Gastrocnemius medialis (tissue), 4 donors: ENCODE measurements at regions not wholly inside any gene's neighbourhood (a gene's known extent, or its start where the extent isn't known, plus 50 kb on each side); places are given as distances from the start of the nearest gene placed in this dataset.

Experiments
- ATAC-seq, 2 donors: fragments of 150-250 bp; one replicate each; pipeline ENCODE4 v1.9.1; 2016
- DNase-seq, 2 donors: peaks; one replicate each; pipeline ENCODE4 v3.0.0-alpha.2; 2019
- H3K27ac ChIP-seq, 4 donors: fragments of 200-600 bp; sonication (generic); 1 replicate in 1 of 4; 2 replicates in 3 of 4; pipeline ENCODE4 v1.5.1; 2016 to 2018; ENCODE audit warnings: mild to moderate bottlenecking in 2 of 4, moderate library complexity in 1 of 4
- H3K27me3 ChIP-seq, 3 donors: fragments of 200-600 bp; sonication (generic) in 2 of 3; 1 replicate in 1 of 3; 2 replicates in 2 of 3; pipeline versions ENCODE4 v1.5.1 to v1.6.0; 2016 to 2019; ENCODE audit warnings: mild to moderate bottlenecking in 1 of 3, moderate library complexity in 1 of 3
- H3K36me3 ChIP-seq, 2 donors: fragments of 200-600 bp; sonication (generic) in 1 of 2; one replicate each; pipeline ENCODE4 v1.5.1; 2017 to 2018
- H3K4me1 ChIP-seq, 2 donors: fragments of 200-600 bp; sonication (generic) in 1 of 2; one replicate each; pipeline ENCODE4 v1.5.1; 2016 to 2017; ENCODE audit warnings: mild to moderate bottlenecking in 2 of 2
- H3K4me3 ChIP-seq, 4 donors: fragments of 200-600 bp; sonication (generic) in 3 of 4; 1 replicate in 1 of 4; 2 replicates in 3 of 4; pipeline ENCODE4 v1.5.1; 2016 to 2019; ENCODE audit warnings: mild to moderate bottlenecking in 2 of 4
- H3K9me3 ChIP-seq, 3 donors: fragments of 200-600 bp; sonication (generic) in 2 of 3; 1 replicate in 1 of 3; 2 replicates in 2 of 3; pipeline ENCODE4 v1.5.1; 2016 to 2019
- POLR2A ChIP-seq, 2 donors: fragments of 450-650 bp; IDR thresholded peaks; one replicate each; pipeline ENCODE4 v1.6.1; 2017; ENCODE audit warnings: antibody characterized with exemption in 2 of 2, mild to moderate bottlenecking in 2 of 2, moderate library complexity in 2 of 2
- in situ Hi-C, 4 donors: fragments of 200-750 bp; cut with MboI; loops; one replicate each; pipeline versions ENCODE4 v1.15.0 to v1.8.0; 2017; ENCODE audit warnings: low sequenced_read_pairs in 4 of 4
- intact Hi-C: fragments of 100-400 bp; cut with DNase I; formaldehyde crosslinking; loops from one replicate; pipeline ENCODE4 v1.15.1; 2023; ENCODE audit warnings: low total_unique reads
- TF ChIP-seq, protein P1 (sequence below), 5 experiments: fragments of 450-650 bp in 3 of 5; fragments of 200-600 bp in 2 of 5; sonication (generic) in 2 of 5; IDR thresholded peaks in 4 of 5; conservative IDR thresholded peaks in 1 of 5; 1 replicate in 4 of 5; 2 replicates in 1 of 5; pipeline ENCODE4 v1.5.1; 2016 to 2019; ENCODE audit warnings: antibody characterized with exemption in 5 of 5, mild to moderate bottlenecking in 3 of 5, moderate library complexity in 3 of 5

DNA sequence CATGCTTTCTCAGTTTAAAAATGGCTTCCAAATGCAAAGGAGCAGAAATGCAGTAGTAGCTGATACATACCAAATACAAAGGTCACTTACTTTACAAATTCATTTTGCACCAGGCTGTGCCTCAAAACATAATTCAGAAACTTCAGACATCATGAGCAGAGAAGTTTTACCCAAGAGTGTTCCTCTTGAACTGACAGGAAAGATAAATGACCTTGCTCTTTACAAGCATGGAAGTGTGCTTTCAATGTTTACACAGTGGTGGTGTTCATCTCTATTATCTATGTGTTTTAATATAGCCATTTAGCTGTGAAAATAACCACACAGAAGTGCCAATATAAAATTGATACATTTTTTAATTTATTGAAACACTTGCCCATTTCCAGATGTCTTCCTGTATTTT lies 383.4 kb downstream of the ANKRD50 start:
- in situ Hi-C loops (loop anchor here in 2 of 4 donors (25.0 kb wide), 1 partner anchor 908 kb away; no protein-coding TSS in a partner anchor), intact Hi-C loops (no loop called here)

DNA sequence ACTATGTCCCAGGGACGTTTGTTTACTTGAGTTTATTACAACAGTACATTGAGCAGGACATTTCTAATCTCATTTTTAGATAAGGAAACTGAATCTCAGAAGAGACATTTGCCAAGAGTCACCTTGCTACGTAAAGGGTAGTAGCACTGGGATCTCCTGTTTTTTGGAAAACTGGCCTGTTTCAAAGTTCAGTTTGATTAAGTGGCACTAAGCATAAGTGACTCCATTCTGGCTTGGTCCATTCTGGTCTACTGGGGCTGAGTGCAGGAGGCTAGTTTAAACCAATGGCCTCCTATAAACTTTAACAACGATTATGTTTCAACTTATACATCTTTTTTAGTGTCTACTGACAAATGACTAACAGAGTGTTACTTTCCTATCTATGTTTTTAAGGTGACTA lies 382.5 kb downstream of the ANKRD50 start:
- intact Hi-C loops (no loop called here), in situ Hi-C loops (loop anchor here (5.0 to 25.0 kb wide), 3 partner anchors 902 to 915 kb away; no protein-coding TSS in a partner anchor)
- ATAC-seq, result no peak
- TF ChIP-seq POLR2A (IDR thresholded peaks at IDR 0.05), result no peak
- TF ChIP-seq, protein P1, sequence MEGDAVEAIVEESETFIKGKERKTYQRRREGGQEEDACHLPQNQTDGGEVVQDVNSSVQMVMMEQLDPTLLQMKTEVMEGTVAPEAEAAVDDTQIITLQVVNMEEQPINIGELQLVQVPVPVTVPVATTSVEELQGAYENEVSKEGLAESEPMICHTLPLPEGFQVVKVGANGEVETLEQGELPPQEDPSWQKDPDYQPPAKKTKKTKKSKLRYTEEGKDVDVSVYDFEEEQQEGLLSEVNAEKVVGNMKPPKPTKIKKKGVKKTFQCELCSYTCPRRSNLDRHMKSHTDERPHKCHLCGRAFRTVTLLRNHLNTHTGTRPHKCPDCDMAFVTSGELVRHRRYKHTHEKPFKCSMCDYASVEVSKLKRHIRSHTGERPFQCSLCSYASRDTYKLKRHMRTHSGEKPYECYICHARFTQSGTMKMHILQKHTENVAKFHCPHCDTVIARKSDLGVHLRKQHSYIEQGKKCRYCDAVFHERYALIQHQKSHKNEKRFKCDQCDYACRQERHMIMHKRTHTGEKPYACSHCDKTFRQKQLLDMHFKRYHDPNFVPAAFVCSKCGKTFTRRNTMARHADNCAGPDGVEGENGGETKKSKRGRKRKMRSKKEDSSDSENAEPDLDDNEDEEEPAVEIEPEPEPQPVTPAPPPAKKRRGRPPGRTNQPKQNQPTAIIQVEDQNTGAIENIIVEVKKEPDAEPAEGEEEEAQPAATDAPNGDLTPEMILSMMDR (IDR thresholded peaks at IDR 0.05 in 4 of 5, conservative IDR thresholded peaks at IDR 0.05 in 1 of 5), result no peak
- H3K27ac ChIP-seq, result no peak overlapping the region
- H3K4me1 ChIP-seq, result no peaks in the 10 kb centered on the region
- no peak for DNase-seq
- H3K36me3 ChIP-seq, result no peaks in the 10 kb centered on the region
- no peaks in the 10 kb centered on the region for H3K9me3 ChIP-seq
- H3K27me3 ChIP-seq, result no peaks in the 10 kb centered on the region
- no peak overlapping the region for H3K4me3 ChIP-seq

More for the DNA sequence above, 383.4 kb downstream of the ANKRD50 start:
- ATAC-seq (no peak), DNase-seq (no peak)
- Histone ChIP-seq H3K4me3 (no peak overlapping the region), H3K27me3 (no peaks in the 10 kb centered on the region), H3K4me1 (no peaks in the 10 kb centered on the region), H3K9me3 (no peaks in the 10 kb centered on the region), H3K36me3 (no peaks in the 10 kb centered on the region), H3K27ac (no peak overlapping the region)
- TF ChIP-seq, protein P1 (IDR thresholded peaks at IDR 0.05 in 4 of 5, conservative IDR thresholded peaks at IDR 0.05 in 1 of 5), result no peak
- TF ChIP-seq POLR2A (IDR thresholded peaks at IDR 0.05), result no peak

DNA sequence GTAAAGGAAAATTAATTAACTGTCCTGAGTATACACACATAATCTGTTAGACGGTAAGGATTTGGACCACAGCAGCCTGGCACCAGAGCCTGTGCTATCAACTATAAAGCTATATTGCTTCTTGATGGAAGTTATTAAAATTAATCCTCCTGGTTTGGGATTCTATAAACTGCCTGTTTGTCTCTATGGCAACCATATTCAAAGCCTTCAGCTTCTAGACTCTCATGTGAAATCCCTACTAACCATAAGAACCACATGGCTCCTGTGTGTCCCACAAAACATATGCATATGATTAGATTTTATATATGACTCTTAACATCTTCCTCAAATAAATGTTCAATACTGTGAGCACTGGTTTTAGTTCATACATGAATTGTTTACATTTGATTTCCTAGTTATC lies 380.8 kb downstream of the ANKRD50 start:
- no peaks in the 10 kb centered on the region for H3K27me3 ChIP-seq
- no peak for ATAC-seq
- intact Hi-C loops, result loop anchor here (2.0 kb wide), 1 partner anchor 913 kb away; no protein-coding TSS in a partner anchor
- DNase-seq, result no peak
- no peaks in the 10 kb centered on the region for H3K4me1 ChIP-seq
- H3K4me3 ChIP-seq, result no peak overlapping the region
- H3K27ac ChIP-seq, result no peak overlapping the region
- no peak for TF ChIP-seq POLR2A (IDR thresholded peaks at IDR 0.05)
- TF ChIP-seq, protein P1 (IDR thresholded peaks at IDR 0.05 in 4 of 5, conservative IDR thresholded peaks at IDR 0.05 in 1 of 5), result no peak
- H3K9me3 ChIP-seq, result no peaks in the 10 kb centered on the region
- in situ Hi-C loops, result loop anchor here (5.0 to 25.0 kb wide), 3 partner anchors 901 to 913 kb away; no protein-coding TSS in a partner anchor
- no peaks in the 10 kb centered on the region for H3K36me3 ChIP-seq

DNA sequence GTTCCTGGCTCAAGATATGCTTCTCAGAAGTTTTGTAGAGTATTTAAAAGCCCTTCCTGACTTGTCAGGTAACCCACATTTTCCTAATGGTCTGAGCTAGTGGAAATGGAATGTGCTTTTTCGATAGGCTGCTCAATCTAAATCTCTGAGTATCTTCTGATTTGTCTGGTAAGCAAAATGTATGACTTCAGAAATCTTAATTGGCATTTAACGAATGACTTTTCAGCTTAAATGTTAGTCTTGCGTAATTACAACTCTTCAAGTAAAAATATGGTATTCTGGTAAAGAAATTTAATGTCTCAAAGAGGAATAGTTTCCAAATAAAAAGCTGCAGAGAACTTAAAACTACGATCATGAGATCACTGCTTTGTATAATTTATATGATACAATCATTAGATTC lies 379.1 kb downstream of the ANKRD50 start:
- Histone ChIP-seq H3K27ac (no peak overlapping the region), H3K4me3 (no peak overlapping the region), H3K36me3 (no peaks in the 10 kb centered on the region), H3K9me3 (no peaks in the 10 kb centered on the region), H3K4me1 (no peaks in the 10 kb centered on the region), H3K27me3 (no peaks in the 10 kb centered on the region)
- ATAC-seq (no peak), DNase-seq (no peak)
- intact Hi-C loops, result loop anchor here (2.0 kb wide), 1 partner anchor 911 kb away; no protein-coding TSS in a partner anchor
- in situ Hi-C loops, result loop anchor here (5.0 to 25.0 kb wide), 3 partner anchors 899 to 911 kb away; no protein-coding TSS in a partner anchor
- no peak for TF ChIP-seq POLR2A (IDR thresholded peaks at IDR 0.05)
- TF ChIP-seq, protein P1 (IDR thresholded peaks at IDR 0.05 in 4 of 5, conservative IDR thresholded peaks at IDR 0.05 in 1 of 5), result no peak

DNA sequence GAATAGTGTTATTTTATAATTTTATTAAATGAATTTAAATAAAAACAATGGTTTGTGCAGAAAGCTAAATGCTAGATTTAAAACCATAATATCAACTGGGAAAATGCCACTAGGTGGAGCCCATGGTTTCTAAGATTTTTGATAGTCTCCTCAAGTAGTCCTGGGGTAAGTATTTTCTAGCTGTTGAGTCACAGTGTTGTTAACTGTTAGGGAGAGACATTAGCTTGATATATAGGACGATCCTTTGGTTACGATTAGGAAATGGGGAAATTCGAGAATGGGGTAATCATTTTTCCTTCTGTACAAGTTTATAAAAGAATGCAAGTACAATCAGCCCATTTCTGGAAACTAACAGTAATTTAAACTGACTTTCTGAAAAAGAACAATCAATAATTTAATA lies 378.4 kb downstream of the ANKRD50 start:
- Histone ChIP-seq H3K27me3 (no peaks in the 10 kb centered on the region), H3K4me3 (no peak overlapping the region), H3K9me3 (no peaks in the 10 kb centered on the region), H3K4me1 (no peaks in the 10 kb centered on the region), H3K36me3 (no peaks in the 10 kb centered on the region), H3K27ac (no peak overlapping the region)
- TF ChIP-seq POLR2A (IDR thresholded peaks at IDR 0.05), result no peak
- TF ChIP-seq, protein P1 (IDR thresholded peaks at IDR 0.05 in 4 of 5, conservative IDR thresholded peaks at IDR 0.05 in 1 of 5), result peak; percentile 22 to 59 (median 36)
- intact Hi-C loops, result loop anchor here (2.0 kb wide), 1 partner anchor 949 kb away; no protein-coding TSS in a partner anchor
- DNase-seq (no peak), ATAC-seq (peak in 1 of 2 donors; percentile 70)
- in situ Hi-C loops, result loop anchor here (5.0 to 25.0 kb wide), 3 partner anchors 898 to 911 kb away; no protein-coding TSS in a partner anchor
